K562 (cell line): ENCODE measurements at regions not wholly inside any gene's neighbourhood (a gene's known extent, or its start where the extent isn't known, plus 50 kb on each side); places are given as distances from the start of the nearest gene placed in this dataset.

Experiments
- ATAC-seq: fragments of 200-7000 bp; cut with Tn5 transposase; 3 replicates; pipeline ENCODE4 v1.9.1; 2020; ENCODE audit warnings: moderate library complexity
- BruUV-seq: library from RNA; stranded (reverse); fragments of 400-500 nt; replicated peaks from 2 replicates; lab custom pipeline; 2021; lab: Mats Ljungman, UMichigan
- CTCF ChIA-PET: fragments of 300-600 bp; formaldehyde crosslinking; extraction: SDS; loops from one replicate; lab custom pipeline; 2021; ENCODE audit warnings: low intra/inter-chr PET ratio; lab: Yijun Ruan, JAX
- POLR2A ChIA-PET: fragments of 300-600, 350-650 bp; sonication (Branson Sonifier 250); formaldehyde crosslinking; extraction: SDS; loops from one replicate; lab custom pipeline; 2021; ENCODE audit warnings: antibody characterized with exemption, inconsistent platforms; lab: Yijun Ruan, JAX
- DNase-seq, 4 experiments: peaks; one replicate each; pipeline versions ENCODE4 v3.0.0 to v3.0.0-alpha.2; 2011 to 2018; ENCODE audit warnings: low spot score in 3 of 4, mixed read lengths in 3 of 4; ENCODE audit errors: extremely low read depth in 1 of 4
- FAIRE-seq: peaks from 2 replicates; lab custom pipeline; 2011; peaks lifted over from hg19 to GRCh38; lab: Jason Lieb, UNC
- H2AFZ ChIP-seq: 2 replicates; pipeline ENCODE4 v1.6.0; 2011; ENCODE audit warnings: low read depth, low read length, control low read depth, inconsistent platforms
- H3K27ac ChIP-seq: fragments of 200-600 bp; 3 replicates; pipeline ENCODE4 v1.8.0; 2011; ENCODE audit warnings: low read depth, mild to moderate bottlenecking, control low read depth, inconsistent platforms, low read length, moderate library complexity, mixed read lengths; ENCODE audit errors: extremely low read depth
- H3K27me3 ChIP-seq, 2 experiments: fragments of 300-600 bp in 1 of 2; 2 replicates in 1 of 2; 3 replicates in 1 of 2; pipeline versions ENCODE4 v1.6.0 to v1.8.0; 2011; ENCODE audit warnings: inconsistent platforms in 2 of 2, low read length in 2 of 2, mild to moderate bottlenecking in 1 of 2, mixed read lengths in 1 of 2, moderate library complexity in 1 of 2; ENCODE audit not compliant: control insufficient read depth in 2 of 2, insufficient read depth in 2 of 2
- H3K36me3 ChIP-seq: fragments of 300-600 bp; 3 replicates; pipeline ENCODE4 v1.8.0; 2011; ENCODE audit warnings: mild to moderate bottlenecking, low read length, inconsistent platforms; ENCODE audit not compliant: control insufficient read depth, insufficient read depth
- H3K4me1 ChIP-seq, 2 experiments: fragments of 200-600 bp in 1 of 2; replicated peaks in 1 of 2; 2 replicates in 1 of 2; 3 replicates in 1 of 2; pipeline versions ENCODE4 v1.5.1 to v1.8.0; 2011; ENCODE audit warnings: inconsistent platforms in 2 of 2, low read length in 2 of 2, mild to moderate bottlenecking in 1 of 2, mixed read lengths in 1 of 2, moderate library complexity in 1 of 2; ENCODE audit not compliant: control insufficient read depth in 2 of 2, insufficient read depth in 2 of 2
- H3K4me2 ChIP-seq: 2 replicates; pipeline ENCODE4 v1.6.1; 2011; ENCODE audit warnings: low read length, control low read depth, inconsistent platforms, mixed read lengths; ENCODE audit not compliant: insufficient read depth
- H3K4me3 ChIP-seq: fragments of 200-600 bp; sonication (generic), shearing (Covaris generic); 2 replicates; pipeline ENCODE4 v1.5.1; 2016; ENCODE audit warnings: control low read depth, inconsistent platforms
- H3K79me2 ChIP-seq: fragments of 200-600 bp; 3 replicates; pipeline ENCODE4 v1.8.0; 2011; ENCODE audit warnings: low read length, inconsistent platforms; ENCODE audit not compliant: control insufficient read depth, insufficient read depth
- H3K9ac ChIP-seq, 2 experiments: 2 replicates each; pipeline versions ENCODE4 v1.6.0 to v1.6.1; 2011; ENCODE audit warnings: low read depth in 2 of 2, low read length in 2 of 2, control low read depth in 1 of 2, inconsistent platforms in 1 of 2, mild to moderate bottlenecking in 1 of 2, mixed read lengths in 1 of 2; ENCODE audit not compliant: insufficient read depth in 1 of 2
- H3K9me1 ChIP-seq: one replicate; pipeline ENCODE4 v1.6.0; 2011; ENCODE audit warnings: inconsistent platforms, mild to moderate bottlenecking, low read length, moderate library complexity; ENCODE audit not compliant: control insufficient read depth, insufficient read depth
- H3K9me3 ChIP-seq: replicated peaks from 2 replicates; pipeline ENCODE4 v1.5.1; 2011; ENCODE audit warnings: low read depth, low read length, inconsistent platforms; ENCODE audit not compliant: control insufficient read depth, insufficient read depth
- H4K20me1 ChIP-seq: replicated peaks from 2 replicates; pipeline ENCODE4 v1.6.1; 2011; ENCODE audit warnings: low read length, inconsistent platforms, mixed read lengths; ENCODE audit not compliant: control insufficient read depth, insufficient read depth
- CBX3 ChIP-seq, 2 experiments: IDR thresholded peaks; 1 replicate in 1 of 2; 2 replicates in 1 of 2; pipeline ENCODE4 v1.6.1; 2012; ENCODE audit warnings: inconsistent platforms in 2 of 2, low read length in 2 of 2, borderline replicate concordance in 1 of 2, control low read depth in 1 of 2
- FOXP4 ChIP-seq: sonication (generic); formaldehyde crosslinking; IDR thresholded peaks from 2 replicates; pipeline ENCODE4 v1.8.0; 2022; ENCODE audit warnings: mild to moderate bottlenecking, missing genetic modification reagents, borderline replicate concordance
- HCFC1 ChIP-seq: IDR thresholded peaks from 2 replicates; pipeline ENCODE4 v1.6.1; 2012; ENCODE audit warnings: low read depth, low read length, improper control_type of control experiment
- ID3 ChIP-seq, 2 experiments: fragments of 250-450 bp in 1 of 2; fragments of 450-650 bp in 1 of 2; sonication (Bioruptor Pico) in 1 of 2; IDR thresholded peaks; 2 replicates each; pipeline versions ENCODE4 v1.6.1 to v1.8.0; 2016 to 2021; ENCODE audit warnings: mild to moderate bottlenecking in 2 of 2, moderate library complexity in 2 of 2, missing compliant biosample characterization in 1 of 2, missing genetic modification characterization in 1 of 2
- KLF10 ChIP-seq: fragments of 250-450 bp; sonication (Bioruptor Pico); IDR thresholded peaks from 2 replicates; pipeline ENCODE4 v1.6.1; 2021; ENCODE audit warnings: matching md5 sums
- MAZ ChIP-seq, 2 experiments: fragments of 450-650 bp in 1 of 2; sonication (generic) in 1 of 2; formaldehyde crosslinking; IDR thresholded peaks in 1 of 2; conservative IDR thresholded peaks in 1 of 2; 2 replicates each; pipeline versions ENCODE4 v1.4.0 to v1.5.0; 2020; ENCODE audit warnings: mild to moderate bottlenecking in 1 of 2, missing genetic modification reagents in 1 of 2
- MECOM ChIP-seq: fragments of 250-450 bp; sonication (Bioruptor Pico); IDR thresholded peaks from 2 replicates; pipeline ENCODE4 v1.8.0; 2022; ENCODE audit warnings: inconsistent platforms
- MLX ChIP-seq, 2 experiments: fragments of 450-650 bp in 1 of 2; sonication (generic) in 1 of 2; formaldehyde crosslinking; conservative IDR thresholded peaks; 2 replicates each; pipeline versions ENCODE4 v1.4.0 to v1.8.1; 2020 to 2022; ENCODE audit warnings: mild to moderate bottlenecking in 1 of 2, missing genetic modification reagents in 1 of 2
- SMAD2 ChIP-seq: fragments of 150-350 bp; IDR thresholded peaks from 2 replicates; pipeline ENCODE4 v1.6.1; 2014; ENCODE audit warnings: low read depth, mild to moderate bottlenecking, low read length
- ZKSCAN1 ChIP-seq: fragments of 150-350 bp; IDR thresholded peaks from 2 replicates; pipeline ENCODE4 v1.6.1; 2016; ENCODE audit warnings: low read depth, low read length
- WGBS: fragments of 100-300 bp; shearing (Covaris generic); methylation state at CpG from one replicate; pipeline ENCODE4 v1.1.6; 2016; ENCODE audit warnings: low coverage, mixed read lengths; ENCODE audit not compliant: insufficient coverage; ENCODE audit errors: missing lambda C conversion rate; 5-methylcytosine and 5-hydroxymethylcytosine counted together
- in situ Hi-C: fragments of 300-500 bp; cut with MboI; formaldehyde crosslinking; loops from 4 replicates; pipeline ENCODE4 v1.15.0; 2018; ENCODE audit warnings: inconsistent platforms, mixed read lengths
- intact Hi-C: fragments of 100-400 bp; cut with micrococcal nuclease; formaldehyde crosslinking; loops from 2 replicates; pipeline ENCODE4 v1.14.2; 2022

- ChIA-PET POLR2A (interaction anchor here (0.6 kb wide), 1 partner anchor 928 kb away, joined by 3 read pairs; no protein-coding TSS in a partner anchor), CTCF (no interaction called here)
- no peak for TF ChIP-seq CBX3 (IDR thresholded peaks at IDR 0.05; ENCODE audit: borderline replicate concordance in 1 of 2, low read length in 2 of 2)
- no peak for TF ChIP-seq MECOM (CRISPR knock-in tag)
- TF ChIP-seq MAZ (CRISPR knock-in tag; conservative IDR thresholded peaks at IDR 0.05 in 1 of 2, IDR thresholded peaks at IDR 0.05 in 1 of 2), result no peak
- no peak for TF ChIP-seq ZKSCAN1
- no peak for TF ChIP-seq ID3 (CRISPR knock-in tag; IDR thresholded peaks at IDR 0.05)
- no peak for TF ChIP-seq ID3 (tag; IDR thresholded peaks at IDR 0.05)
- H3K4me1 ChIP-seq, result no peaks in the 10 kb centered on the region
- H3K79me2 ChIP-seq, result no peaks in the 10 kb centered on the region
- H4K20me1 ChIP-seq, result no peaks in the 10 kb centered on the region
- no peak overlapping the region for H3K9ac ChIP-seq
- intact Hi-C loops, result no loop called here
- DNase-seq (no peak), ATAC-seq (no peak), FAIRE-seq (no peak)
- H3K9me3 ChIP-seq, result no peaks in the 10 kb centered on the region
- in situ Hi-C loops, result no loop called here
- H3K9me1 ChIP-seq, result no peaks in the 10 kb centered on the region
- no CpG with 5 or more reads among the region's 3 CpGs for WGBS
- H3K27me3 ChIP-seq, result peaks cover 0 to 1% of the 10 kb centered on the region in 2 experiments; a peak in 1 of 5 replicates
- no peak overlapping the region for H3K4me3 ChIP-seq
- no peak overlapping the region for H3K4me2 ChIP-seq
- no peak overlapping the region for H2AFZ ChIP-seq
- H3K27ac ChIP-seq, result no peak overlapping the region
- no TSS peak for BruUV-seq
- no peaks in the 10 kb centered on the region for H3K36me3 ChIP-seq
Observed at GRCh38 chr10:130660266-130660665, 524.1 kb downstream of the GLRX3 start.

- DNase-seq (no peak), FAIRE-seq (no peak), ATAC-seq (no peak)
- H3K4me1 ChIP-seq, result no peaks in the 10 kb centered on the region
- H3K27ac ChIP-seq, result no peak overlapping the region
- H3K27me3 ChIP-seq, result no peaks in the 10 kb centered on the region
- H3K36me3 ChIP-seq, result no peaks in the 10 kb centered on the region
- ChIA-PET POLR2A (no interaction called here), CTCF (no interaction called here)
- intact Hi-C loops (no loop called here), in situ Hi-C loops (no loop called here)
- TF ChIP-seq SMAD2, result no peak
- TF ChIP-seq HCFC1, result no peak
- TF ChIP-seq KLF10 (CRISPR knock-in tag), result no peak
- TF ChIP-seq MLX (CRISPR knock-in tag; conservative IDR thresholded peaks at IDR 0.05), result no peak
- TF ChIP-seq FOXP4 (CRISPR knock-in tag), result no peak
- no TSS peak for BruUV-seq
- H3K9me1 ChIP-seq, result no peaks in the 10 kb centered on the region
- H3K79me2 ChIP-seq, result no peaks in the 10 kb centered on the region
- no peak overlapping the region for H3K9ac ChIP-seq
- H2AFZ ChIP-seq, result no peak overlapping the region
- no peaks in the 10 kb centered on the region for H3K9me3 ChIP-seq
- no peak overlapping the region for H3K4me3 ChIP-seq
- WGBS, result 2% methylated on average over 6 of the region's 7 CpGs
- H3K4me2 ChIP-seq, result no peak overlapping the region
- no peaks in the 10 kb centered on the region for H4K20me1 ChIP-seq
Observed at GRCh38 chr10:130661419-130661818, 525.2 kb downstream of the GLRX3 start.
